PC-9 (cell line): ENCODE measurements at regions not wholly inside any gene's neighbourhood (a gene's known extent, or its start where the extent isn't known, plus 50 kb on each side); places are given as distances from the start of the nearest gene placed in this dataset.
"Not testable (repeated sequence)": the region's sequence is repeated elsewhere in the genome, so short reads cannot be mapped to it uniquely, and the experiment has no call there.

Experiments
- BruUV-seq: library from RNA; stranded (reverse); fragments of 400-500 nt; replicated peaks from 2 replicates; lab custom pipeline; 2021; lab: Mats Ljungman, UMichigan
- CTCF ChIA-PET: fragments of 300-600 bp; sonication (Branson Sonifier 250); formaldehyde crosslinking; loops from one replicate; lab custom pipeline; 2022; ENCODE audit warnings: antibody characterized with exemption; lab: Charles Lee
- POLR2A ChIA-PET: fragments of 300-600 bp; sonication (Branson Sonifier 250); formaldehyde crosslinking; loops from one replicate; lab custom pipeline; 2022; ENCODE audit warnings: antibody characterized with exemption; ENCODE audit not compliant: unreplicated experiment; lab: Charles Lee
- DNase-seq, 2 experiments: peaks; one replicate each; pipeline versions ENCODE4 v3.0.0 to v3.0.0-alpha.2; 2015 to 2022; ENCODE audit warnings: mixed read lengths in 1 of 2
- H2AFZ ChIP-seq: fragments of 200-600 bp; sonication (generic); 2 replicates; pipeline ENCODE4 v1.8.1; 2017; ENCODE audit warnings: antibody characterized with exemption
- H3F3A ChIP-seq: fragments of 200-600 bp; sonication (generic); 2 replicates; pipeline ENCODE4 v1.8.1; 2017; ENCODE audit warnings: antibody characterized with exemption, mild to moderate bottlenecking, low read depth; ENCODE audit not compliant: insufficient read depth
- H3K27ac ChIP-seq: fragments of 200-600 bp; sonication (generic); 2 replicates; pipeline ENCODE4 v1.6.1; 2016; ENCODE audit warnings: mixed run types
- H3K27me3 ChIP-seq: fragments of 200-600 bp; sonication (generic); 2 replicates; pipeline ENCODE4 v1.6.1; 2016; ENCODE audit warnings: low read depth, mixed run types; ENCODE audit not compliant: insufficient read depth
- H3K36me3 ChIP-seq: fragments of 200-600 bp; sonication (generic); 2 replicates; pipeline ENCODE4 v1.6.1; 2016; ENCODE audit warnings: low read depth, mixed run types
- H3K4me1 ChIP-seq: fragments of 200-600 bp; sonication (generic); replicated peaks from 2 replicates; pipeline ENCODE4 v1.6.1; 2016; ENCODE audit warnings: mixed run types; ENCODE audit not compliant: insufficient read depth
- H3K4me2 ChIP-seq: fragments of 200-600 bp; sonication (generic); 2 replicates; pipeline ENCODE4 v1.6.1; 2017; ENCODE audit warnings: mixed run types
- H3K4me3 ChIP-seq: fragments of 200-600 bp; sonication (generic); 2 replicates; pipeline ENCODE4 v1.6.1; 2016; ENCODE audit warnings: mixed run types
- H3K79me2 ChIP-seq: fragments of 200-600 bp; sonication (generic); 2 replicates; pipeline ENCODE4 v1.6.1; 2017; ENCODE audit warnings: low read depth, mixed run types
- H3K9me2 ChIP-seq: fragments of 200-600 bp; sonication (generic); 2 replicates; pipeline ENCODE4 v1.8.1; 2017; ENCODE audit warnings: mild to moderate bottlenecking; ENCODE audit not compliant: insufficient read depth
- H3K9me3 ChIP-seq: fragments of 200-600 bp; sonication (generic); 2 replicates; pipeline ENCODE4 v1.8.1; 2016; ENCODE audit warnings: low read depth; ENCODE audit not compliant: insufficient read depth
- H4K20me1 ChIP-seq: fragments of 200-600 bp; sonication (generic); 2 replicates; pipeline ENCODE4 v1.8.1; 2017; ENCODE audit not compliant: insufficient read depth
- EZH2 ChIP-seq: fragments of 200-600 bp; sonication (generic); IDR thresholded peaks from 2 replicates; pipeline ENCODE4 v1.8.0; 2017; ENCODE audit warnings: antibody characterized with exemption, low read depth
- intact Hi-C: fragments of 100-400 bp; cut with micrococcal nuclease; formaldehyde crosslinking; loops from one replicate; pipeline ENCODE4 v1.10.0; 2022; ENCODE audit not compliant: unreplicated experiment
- TF ChIP-seq, protein P1 (sequence below): fragments of 200-600 bp; sonication (generic); conservative IDR thresholded peaks from 2 replicates; pipeline ENCODE4 v1.6.1; 2017; ENCODE audit warnings: mixed run types, antibody characterized with exemption, mild to moderate bottlenecking, moderate library complexity

DNA sequence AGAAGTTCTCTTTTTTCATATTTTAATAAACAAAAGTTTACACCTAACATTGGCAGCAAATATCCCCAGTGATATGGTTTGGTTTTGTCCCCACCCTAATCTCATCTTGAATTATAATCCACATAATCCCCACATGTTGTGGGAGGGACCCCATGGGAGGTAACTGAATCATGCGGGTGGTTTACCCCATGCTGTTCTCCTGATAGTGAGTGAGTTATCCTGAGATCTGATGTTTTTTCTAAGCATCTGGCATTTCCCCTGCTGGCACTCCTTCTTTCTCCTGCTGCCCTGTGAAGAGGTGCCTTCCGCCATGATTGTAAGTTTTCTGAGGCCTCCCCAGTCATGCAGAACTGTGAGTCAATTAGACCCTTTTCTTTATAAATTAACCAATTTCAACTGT, 214.7 kb downstream of the SLITRK1 start:
- no TSS peak for BruUV-seq
- CTCF ChIA-PET: no interaction called here

DNA sequence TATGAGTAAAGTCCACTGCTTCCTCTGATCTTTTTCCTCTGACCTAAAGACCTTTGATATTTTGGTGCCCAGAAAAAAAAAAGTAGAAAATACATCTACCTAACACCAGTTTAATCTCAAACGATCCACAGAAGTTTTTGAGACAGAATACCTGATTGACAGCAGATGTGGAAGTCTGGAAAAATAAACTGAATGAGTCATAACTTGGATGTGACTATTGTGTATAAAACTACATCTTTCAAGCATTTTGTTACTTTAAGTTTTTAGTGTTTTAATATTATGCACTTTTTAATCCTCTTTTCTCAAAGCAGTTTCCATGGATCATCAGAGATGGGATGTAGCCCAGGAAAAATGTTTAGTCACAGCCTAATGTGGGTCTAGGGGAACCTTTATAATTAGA, 216.1 kb downstream of the SLITRK1 start:
- no peaks in the 10 kb centered on the region for H3K79me2 ChIP-seq
- H3K27me3 ChIP-seq: no peaks in the 10 kb centered on the region
- H3K4me1 ChIP-seq: no peaks in the 10 kb centered on the region
- no peaks in the 10 kb centered on the region for H3K36me3 ChIP-seq
- intact Hi-C loops: no loop called here
- no TSS peak for BruUV-seq
- TF ChIP-seq, protein P1, sequence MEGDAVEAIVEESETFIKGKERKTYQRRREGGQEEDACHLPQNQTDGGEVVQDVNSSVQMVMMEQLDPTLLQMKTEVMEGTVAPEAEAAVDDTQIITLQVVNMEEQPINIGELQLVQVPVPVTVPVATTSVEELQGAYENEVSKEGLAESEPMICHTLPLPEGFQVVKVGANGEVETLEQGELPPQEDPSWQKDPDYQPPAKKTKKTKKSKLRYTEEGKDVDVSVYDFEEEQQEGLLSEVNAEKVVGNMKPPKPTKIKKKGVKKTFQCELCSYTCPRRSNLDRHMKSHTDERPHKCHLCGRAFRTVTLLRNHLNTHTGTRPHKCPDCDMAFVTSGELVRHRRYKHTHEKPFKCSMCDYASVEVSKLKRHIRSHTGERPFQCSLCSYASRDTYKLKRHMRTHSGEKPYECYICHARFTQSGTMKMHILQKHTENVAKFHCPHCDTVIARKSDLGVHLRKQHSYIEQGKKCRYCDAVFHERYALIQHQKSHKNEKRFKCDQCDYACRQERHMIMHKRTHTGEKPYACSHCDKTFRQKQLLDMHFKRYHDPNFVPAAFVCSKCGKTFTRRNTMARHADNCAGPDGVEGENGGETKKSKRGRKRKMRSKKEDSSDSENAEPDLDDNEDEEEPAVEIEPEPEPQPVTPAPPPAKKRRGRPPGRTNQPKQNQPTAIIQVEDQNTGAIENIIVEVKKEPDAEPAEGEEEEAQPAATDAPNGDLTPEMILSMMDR: no peak
- no peak for TF ChIP-seq EZH2
- H2AFZ ChIP-seq: no peak overlapping the region
- no peak overlapping the region for H3K4me3 ChIP-seq
- no peak for DNase-seq
- no peaks in the 10 kb centered on the region for H4K20me1 ChIP-seq
- no peak overlapping the region for H3K4me2 ChIP-seq
- H3K9me3 ChIP-seq: no peaks in the 10 kb centered on the region
- no peak overlapping the region for H3K27ac ChIP-seq
- ChIA-PET CTCF (no interaction called here), POLR2A (no interaction called here)
- no peaks in the 10 kb centered on the region for H3F3A ChIP-seq
- H3K9me2 ChIP-seq: no peaks in the 10 kb centered on the region

More for the DNA sequence above, 214.7 kb downstream of the SLITRK1 start:
- Histone ChIP-seq H3K27me3 (no peaks in the 10 kb centered on the region), H3K4me3 (no peak overlapping the region), H4K20me1 (no peaks in the 10 kb centered on the region), H3K4me2 (no peak overlapping the region), H3K9me2 (no peaks in the 10 kb centered on the region), H3K79me2 (no peaks in the 10 kb centered on the region), H3K9me3 (no peaks in the 10 kb centered on the region), H3K36me3 (no peaks in the 10 kb centered on the region), H3K4me1 (no peaks in the 10 kb centered on the region), H3F3A (no peaks in the 10 kb centered on the region), H2AFZ (no peak overlapping the region), H3K27ac (no peak overlapping the region)
- TF ChIP-seq EZH2: no peak
- TF ChIP-seq, protein P1: no peak
- intact Hi-C loops: no loop called here
- no peak for DNase-seq
- POLR2A ChIA-PET: no interaction called here

DNA sequence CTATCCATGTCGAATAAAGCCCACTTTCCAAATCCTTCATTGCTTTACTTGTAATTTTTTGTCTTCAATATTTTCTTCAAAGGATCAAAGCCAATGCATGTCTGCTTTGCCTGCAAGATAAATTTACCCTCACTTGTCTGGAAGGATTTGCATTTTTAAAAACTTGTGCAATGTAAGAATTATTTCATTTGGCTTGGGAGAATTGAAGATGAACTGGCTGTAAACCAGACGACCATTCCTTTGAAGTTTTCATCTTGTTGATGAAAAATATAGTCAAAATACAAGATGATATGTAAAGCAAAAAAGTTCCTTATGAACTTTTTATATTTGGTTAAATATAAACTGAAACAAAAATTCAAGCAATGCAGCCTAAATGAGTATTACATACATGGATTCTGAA, 225.0 kb downstream of the SLITRK1 start:
- Histone ChIP-seq H3K27ac (no peak overlapping the region), H3K9me3 (no peaks in the 10 kb centered on the region), H3K4me1 (no peaks in the 10 kb centered on the region), H3K9me2 (no peaks in the 10 kb centered on the region), H2AFZ (no peak overlapping the region), H3F3A (no peaks in the 10 kb centered on the region), H3K4me3 (no peak overlapping the region), H3K4me2 (no peak overlapping the region), H3K36me3 (no peaks in the 10 kb centered on the region), H3K79me2 (no peaks in the 10 kb centered on the region), H4K20me1 (no peaks in the 10 kb centered on the region; the same call in 1 of the 2 replicates), H3K27me3 (no peaks in the 10 kb centered on the region)
- ChIA-PET CTCF (no interaction called here), POLR2A (no interaction called here)
- intact Hi-C loops: no loop called here
- TF ChIP-seq, protein P1: no peak
- TF ChIP-seq EZH2: no peak
- DNase-seq: no peak
- no TSS peak for BruUV-seq

DNA sequence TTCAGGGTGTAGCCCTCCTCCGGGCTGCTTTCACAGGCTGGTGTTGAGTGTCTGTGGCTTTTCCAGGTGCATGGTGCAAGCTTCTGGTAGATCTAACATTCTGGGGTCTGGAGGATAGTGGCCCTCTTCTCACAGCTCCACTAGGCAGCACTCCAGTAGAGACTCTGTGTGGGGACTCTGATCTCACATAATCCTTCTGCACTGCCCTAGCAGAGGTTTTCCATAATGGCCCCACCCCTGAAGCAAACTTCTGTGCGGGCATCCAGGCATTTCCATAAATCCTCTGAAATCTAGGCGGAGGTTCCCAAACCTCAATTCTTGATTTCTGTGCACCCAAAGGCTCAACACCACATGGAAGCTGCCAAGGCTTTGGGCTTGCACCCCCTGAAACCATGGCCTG, 239.7 kb downstream of the SLITRK1 start:
- H3K4me3 ChIP-seq, intact Hi-C loops, H3K79me2 ChIP-seq, BruUV-seq, POLR2A ChIA-PET, H3K36me3 ChIP-seq, H3K4me2 ChIP-seq, H3F3A ChIP-seq, H4K20me1 ChIP-seq, H3K9me2 ChIP-seq, H3K4me1 ChIP-seq, H3K9me3 ChIP-seq, H3K27me3 ChIP-seq, H3K27ac ChIP-seq, H2AFZ ChIP-seq, DNase-seq, CTCF ChIA-PET: not testable (repeated sequence)
